Coronary artery (tissue), 2 donors: ENCODE measurements at regions not wholly inside any gene's neighbourhood (a gene's known extent, or its start where the extent isn't known, plus 50 kb on each side); places are given as distances from the start of the nearest gene placed in this dataset.

ENCODE experiments used
- DNase-seq: peaks from one replicate; pipeline ENCODE4 v3.0.0-alpha.2; 2017; ENCODE audit warnings: low spot score
- H3K27ac ChIP-seq, 2 donors: fragments of 200-600 bp; sonication (generic); one replicate each; pipeline ENCODE4 v1.5.1; 2016 to 2019
- H3K4me3 ChIP-seq: fragments of 200-600 bp; sonication (generic); 2 replicates; pipeline ENCODE4 v1.5.1; 2016; ENCODE audit warnings: mild to moderate bottlenecking, moderate library complexity
- CTCF ChIP-seq: fragments of 200-600 bp; sonication (generic); IDR thresholded peaks from one replicate; pipeline ENCODE4 v1.5.1; 2019; ENCODE audit warnings: antibody characterized with exemption

DNA sequence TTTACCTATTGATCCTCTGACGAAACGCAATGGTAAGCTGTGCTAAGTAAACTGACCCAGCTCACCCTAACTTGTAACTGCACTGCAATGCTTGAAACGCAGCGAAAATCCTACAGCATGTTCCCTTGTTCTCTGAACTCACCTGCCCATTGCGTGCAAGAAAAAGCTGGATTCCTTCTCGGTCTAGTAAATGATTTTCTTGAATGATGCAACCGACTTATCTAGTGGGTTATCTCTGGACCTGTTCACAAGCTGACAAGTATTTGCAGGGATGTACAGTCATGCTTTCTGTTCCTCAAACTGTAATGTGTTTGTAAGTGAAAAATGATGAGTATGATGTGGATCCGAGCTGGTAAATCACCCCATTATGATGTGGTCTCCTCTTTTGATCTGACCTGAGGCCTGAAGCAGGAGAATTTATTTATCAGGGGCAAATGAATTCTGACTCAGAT is 140.1 kb downstream of the BTC start:
- no peak for DNase-seq
- TF ChIP-seq CTCF: no peak
- H3K27ac ChIP-seq: no peak overlapping the region
- no peak overlapping the region for H3K4me3 ChIP-seq

GRCh38 chr4:74656596-74656995 is 137.7 kb downstream of the BTC start:
- H3K4me3 ChIP-seq: no peak overlapping the region
- TF ChIP-seq CTCF: no peak
- no peak for DNase-seq
- H3K27ac ChIP-seq: no peak overlapping the region

- TF ChIP-seq CTCF: no peak
- DNase-seq: no peak
- Histone ChIP-seq H3K27ac (no peak overlapping the region), H3K4me3 (no peak overlapping the region)
Observed at GRCh38 chr4:74658116-74658515, 136.2 kb downstream of the BTC start.

DNA sequence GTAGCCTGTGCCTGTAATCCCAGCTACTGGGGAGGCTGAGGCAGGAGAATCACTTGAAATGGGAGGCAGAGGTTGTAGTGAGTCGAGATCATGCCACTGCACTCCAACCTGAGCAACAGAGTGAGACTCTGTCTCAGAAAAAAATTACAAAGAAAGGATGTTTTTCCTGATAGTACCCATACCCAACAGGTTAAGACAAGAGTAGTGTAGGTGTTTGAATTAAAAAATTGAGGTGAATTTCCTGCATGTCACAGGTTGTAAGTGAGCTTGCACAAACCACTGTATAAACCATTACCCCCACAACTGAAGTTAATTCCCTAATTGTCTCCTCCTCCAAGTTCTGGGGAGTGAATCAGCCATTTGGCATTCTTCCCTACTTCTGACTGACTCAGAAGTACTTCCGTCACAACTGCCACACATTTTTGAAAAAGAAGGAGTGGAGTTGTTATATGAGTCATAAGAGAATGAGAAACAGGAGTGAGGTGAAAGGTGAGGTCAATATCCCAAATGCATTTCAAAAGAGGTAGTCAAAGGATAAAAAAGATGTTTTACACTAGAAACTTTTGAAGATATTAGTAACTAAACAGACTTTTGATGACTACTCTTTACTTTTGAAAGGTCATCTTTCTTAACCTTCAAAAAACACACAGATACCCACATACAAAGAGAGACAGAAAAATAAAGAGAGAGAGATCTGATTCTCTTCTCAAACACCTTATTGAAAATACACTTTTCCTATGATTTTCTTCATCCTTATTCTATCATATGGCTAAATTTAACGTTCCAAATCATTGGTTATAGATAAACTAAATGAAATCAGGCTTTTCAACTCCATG is 134.5 kb downstream of the BTC start:
- Histone ChIP-seq H3K4me3 (no peak overlapping the region), H3K27ac (no peak overlapping the region)
- no peak for TF ChIP-seq CTCF
- DNase-seq: no peak

DNA sequence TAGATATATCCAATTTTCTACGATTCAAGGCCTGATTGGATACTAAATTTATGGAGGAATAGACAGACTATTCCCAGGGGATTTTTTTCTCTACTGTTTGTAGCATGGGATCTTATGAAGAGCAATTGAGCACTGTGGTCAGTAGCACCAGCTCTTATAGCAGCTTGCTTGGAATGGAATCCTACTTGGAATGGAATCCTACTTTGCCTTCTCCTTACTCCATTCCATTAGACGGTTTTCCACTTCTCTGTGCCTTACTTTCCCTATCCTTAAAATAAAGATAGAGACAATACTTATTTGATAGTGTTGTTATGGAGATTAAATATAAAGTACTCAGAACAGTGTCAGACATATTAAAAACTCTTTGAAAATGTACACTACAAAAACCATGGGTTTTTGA is 133.5 kb downstream of the BTC start:
- DNase-seq: no peak
- TF ChIP-seq CTCF: no peak
- no peak overlapping the region for H3K4me3 ChIP-seq
- no peak overlapping the region for H3K27ac ChIP-seq

GRCh38 chr4:74661427-74662201 is 132.7 kb downstream of the BTC start:
- Histone ChIP-seq H3K27ac (no peak overlapping the region), H3K4me3 (no peak overlapping the region)
- TF ChIP-seq CTCF: no peak
- DNase-seq: no peak
